Neural cell (in vitro differentiated cells): ENCODE measurements at regions not wholly inside any gene's neighbourhood (a gene's known extent, or its start where the extent isn't known, plus 50 kb on each side); places are given as distances from the start of the nearest gene placed in this dataset.

Experiments used
- EZH2 ChIP-seq: fragments of 200-600, 300-800 bp; shearing (Covaris generic), sonication (generic); IDR thresholded peaks from 2 replicates; pipeline ENCODE4 v1.6.1; 2014; ENCODE audit warnings: antibody characterized with exemption, low read length, borderline replicate concordance, mild to moderate bottlenecking; ENCODE audit not compliant: insufficient read depth, poor library complexity, severe bottlenecking
- TF ChIP-seq, protein P1 (sequence below): fragments of 450-650 bp; IDR thresholded peaks from 2 replicates; pipeline ENCODE4 v1.5.1; 2014; ENCODE audit warnings: antibody characterized with exemption, mild to moderate bottlenecking, moderate library complexity; ENCODE audit not compliant: poor library complexity, severe bottlenecking

DNA sequence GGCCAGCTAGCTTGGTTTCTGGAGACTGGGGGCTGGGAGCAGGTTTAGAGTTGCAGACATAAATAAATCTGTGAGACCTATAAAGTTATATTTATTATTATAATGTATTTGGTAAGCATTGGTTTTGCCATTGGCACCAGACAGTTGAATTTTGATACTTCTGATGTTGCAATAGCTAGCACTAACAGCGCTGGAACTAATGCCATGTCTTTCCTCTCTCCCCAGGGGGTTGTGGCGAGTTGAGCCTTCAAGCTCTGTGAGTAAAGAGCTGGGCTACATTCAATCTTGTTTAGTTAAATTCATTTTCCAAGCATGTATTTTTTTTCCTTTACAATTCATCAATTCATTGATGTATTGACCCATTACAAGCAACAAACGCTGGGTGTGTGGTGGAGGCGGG lies 358.7 kb upstream of the NR3C2 start:
- TF ChIP-seq, protein P1, sequence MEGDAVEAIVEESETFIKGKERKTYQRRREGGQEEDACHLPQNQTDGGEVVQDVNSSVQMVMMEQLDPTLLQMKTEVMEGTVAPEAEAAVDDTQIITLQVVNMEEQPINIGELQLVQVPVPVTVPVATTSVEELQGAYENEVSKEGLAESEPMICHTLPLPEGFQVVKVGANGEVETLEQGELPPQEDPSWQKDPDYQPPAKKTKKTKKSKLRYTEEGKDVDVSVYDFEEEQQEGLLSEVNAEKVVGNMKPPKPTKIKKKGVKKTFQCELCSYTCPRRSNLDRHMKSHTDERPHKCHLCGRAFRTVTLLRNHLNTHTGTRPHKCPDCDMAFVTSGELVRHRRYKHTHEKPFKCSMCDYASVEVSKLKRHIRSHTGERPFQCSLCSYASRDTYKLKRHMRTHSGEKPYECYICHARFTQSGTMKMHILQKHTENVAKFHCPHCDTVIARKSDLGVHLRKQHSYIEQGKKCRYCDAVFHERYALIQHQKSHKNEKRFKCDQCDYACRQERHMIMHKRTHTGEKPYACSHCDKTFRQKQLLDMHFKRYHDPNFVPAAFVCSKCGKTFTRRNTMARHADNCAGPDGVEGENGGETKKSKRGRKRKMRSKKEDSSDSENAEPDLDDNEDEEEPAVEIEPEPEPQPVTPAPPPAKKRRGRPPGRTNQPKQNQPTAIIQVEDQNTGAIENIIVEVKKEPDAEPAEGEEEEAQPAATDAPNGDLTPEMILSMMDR = no peak
- no peak for TF ChIP-seq EZH2
